CD4-positive, alpha-beta T cell treated with Interleukin-12 subunit alpha and Interleukin-12 subunit beta, for 1 hour (primary cell): ENCODE measurements at regions not wholly inside any gene's neighbourhood (a gene's known extent, or its start where the extent isn't known, plus 50 kb on each side); places are given as distances from the start of the nearest gene placed in this dataset.
"Not testable (repeated sequence)": the region's sequence is repeated elsewhere in the genome, so short reads cannot be mapped to it uniquely, and the experiment has no call there.

Source experiments
- DNase-seq: peaks from one replicate; pipeline ENCODE4 v3.0.0-alpha.2; 2020

DNA sequence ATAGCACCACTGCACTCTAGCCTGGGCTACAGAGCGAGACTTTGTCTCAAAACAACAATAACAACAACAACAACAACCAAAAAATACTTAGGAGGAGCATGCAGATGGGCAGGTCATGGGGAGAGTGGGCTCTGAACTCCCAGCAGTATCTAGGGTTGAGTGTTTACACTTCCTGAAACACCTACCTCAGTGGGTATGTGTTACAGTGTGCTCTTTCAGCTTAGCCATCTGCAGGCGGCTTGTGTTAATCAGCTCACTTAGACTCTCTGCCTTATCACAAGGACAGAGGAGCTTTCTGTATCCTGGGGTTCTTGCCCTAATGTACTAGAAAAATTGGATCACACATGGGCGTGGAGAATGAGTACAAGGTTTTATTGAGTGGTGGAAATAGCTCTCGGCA lies 340.2 kb downstream of the KIF20B start:
- DNase-seq, result no peak

DNA sequence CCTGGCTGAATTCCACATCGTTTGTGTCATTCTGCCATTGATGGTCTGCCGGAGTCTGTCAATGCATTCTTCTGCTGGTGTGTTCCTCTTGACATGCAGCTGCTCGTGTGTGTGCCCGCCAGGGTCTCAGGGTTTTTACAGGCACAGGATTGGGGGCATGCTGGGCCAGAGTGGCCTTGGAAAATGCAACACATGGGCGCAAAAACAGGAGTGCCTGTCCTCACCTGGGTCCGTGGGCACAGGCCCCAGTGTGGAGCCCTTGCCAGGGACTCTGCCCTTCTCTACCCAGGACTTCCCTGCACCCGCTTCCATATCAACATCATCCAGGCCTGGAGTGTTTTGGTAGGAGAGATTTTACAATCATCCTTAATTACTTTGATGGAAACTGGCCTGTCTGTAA lies 340.7 kb downstream of the KIF20B start:
- DNase-seq, result no peak

DNA sequence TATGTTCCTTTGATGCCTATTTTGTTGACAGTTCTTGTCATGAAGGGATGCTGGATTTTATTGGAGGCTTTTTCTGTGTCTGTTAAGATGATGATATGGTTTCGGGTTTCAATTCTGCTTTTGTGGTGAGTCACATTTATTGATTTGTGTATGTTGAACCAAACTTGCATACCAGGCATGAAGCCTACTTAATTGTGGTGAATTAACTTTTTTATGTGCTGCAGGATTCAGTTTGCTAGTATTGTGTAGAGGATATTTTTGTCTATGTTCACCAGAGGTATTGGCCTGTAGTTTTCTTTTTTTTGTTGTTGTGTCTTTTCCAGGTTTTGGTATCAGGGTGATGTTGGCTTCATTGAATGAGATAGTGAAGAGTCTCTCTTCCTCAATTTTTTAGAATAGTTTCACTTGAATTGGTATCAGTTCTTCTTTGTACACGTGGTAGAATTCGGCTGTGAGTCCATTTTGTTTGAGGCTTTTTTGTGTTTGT lies 345.9 kb downstream of the KIF20B start:
- no peak for DNase-seq

DNA sequence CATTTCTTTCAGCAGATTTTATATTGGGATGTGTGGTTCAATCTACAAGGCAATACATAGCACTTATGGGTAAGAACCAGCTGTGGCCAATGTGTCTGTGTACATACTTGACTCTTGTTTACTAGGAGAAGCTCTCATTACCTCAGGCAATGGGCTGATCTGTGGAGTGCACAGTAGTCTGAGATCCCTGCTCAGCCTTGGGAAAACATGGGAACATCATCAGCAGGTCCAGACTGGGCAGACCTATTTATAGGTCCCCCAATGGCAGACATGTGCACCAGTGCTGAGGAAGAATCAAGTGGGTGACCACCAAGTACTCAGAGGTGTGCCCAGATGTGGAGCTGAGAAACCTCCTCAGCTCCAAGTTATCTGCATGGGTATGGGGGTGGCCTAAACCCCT lies 349.7 kb downstream of the KIF20B start:
- DNase-seq, result no peak

DNA sequence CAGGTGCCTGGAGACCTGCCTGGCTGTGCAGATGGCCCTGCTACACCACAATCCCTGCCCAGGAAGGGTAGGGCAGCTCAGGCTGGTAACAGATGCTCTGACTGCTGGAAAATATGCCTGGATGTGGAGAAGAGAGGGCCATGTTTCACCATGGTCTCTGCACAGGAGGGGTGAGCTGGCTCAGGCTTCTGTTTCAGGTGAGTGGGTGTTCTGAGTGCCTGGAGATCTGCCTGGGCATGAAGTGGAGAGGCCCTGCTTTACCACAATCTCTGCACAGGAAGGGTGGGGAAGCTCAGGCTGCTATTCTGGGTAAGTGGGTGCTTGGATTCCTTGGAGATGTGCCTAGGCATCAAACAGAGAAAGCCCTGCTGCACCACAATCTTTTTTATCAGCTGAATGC lies 350.1 kb downstream of the KIF20B start:
- no peak for DNase-seq

DNA sequence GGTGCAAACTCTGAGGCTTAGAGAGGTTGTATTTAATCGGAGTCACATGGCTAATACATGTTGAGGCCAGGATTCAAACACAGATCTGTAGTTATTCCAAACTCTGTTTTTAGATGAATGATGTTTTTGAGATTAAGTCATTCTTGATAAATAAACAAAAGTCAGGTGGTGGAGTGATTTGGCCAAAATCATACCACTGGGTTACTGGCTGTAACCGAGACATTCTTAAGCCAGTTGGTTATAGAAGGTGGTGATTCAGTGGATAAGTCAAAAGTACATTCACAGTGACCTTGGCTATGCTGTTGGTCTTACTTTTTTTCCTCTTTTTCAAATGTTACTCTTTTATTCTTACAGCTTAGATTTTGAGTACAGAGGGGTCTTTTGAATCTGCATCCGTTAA lies 361.4 kb downstream of the KIF20B start:
- DNase-seq, result no peak

DNA sequence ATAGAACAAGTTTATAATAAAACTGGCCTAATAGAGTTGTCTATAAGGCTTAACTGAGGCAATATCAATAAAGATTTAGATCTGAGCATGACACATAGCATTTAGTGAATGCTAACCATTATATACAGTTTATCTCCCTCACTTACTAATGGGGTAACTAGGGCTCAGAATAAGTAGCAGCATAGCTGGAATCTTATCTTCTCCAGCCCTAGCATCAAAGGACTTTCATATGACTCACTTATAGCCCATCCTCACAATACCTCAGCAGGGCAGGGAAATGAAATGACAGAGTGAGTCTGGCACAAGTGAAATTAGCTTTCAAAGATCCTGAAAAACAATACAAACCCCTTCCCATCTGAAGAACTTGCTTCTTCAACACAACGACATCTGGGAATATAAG lies 362.9 kb downstream of the KIF20B start:
- no peak for DNase-seq

DNA sequence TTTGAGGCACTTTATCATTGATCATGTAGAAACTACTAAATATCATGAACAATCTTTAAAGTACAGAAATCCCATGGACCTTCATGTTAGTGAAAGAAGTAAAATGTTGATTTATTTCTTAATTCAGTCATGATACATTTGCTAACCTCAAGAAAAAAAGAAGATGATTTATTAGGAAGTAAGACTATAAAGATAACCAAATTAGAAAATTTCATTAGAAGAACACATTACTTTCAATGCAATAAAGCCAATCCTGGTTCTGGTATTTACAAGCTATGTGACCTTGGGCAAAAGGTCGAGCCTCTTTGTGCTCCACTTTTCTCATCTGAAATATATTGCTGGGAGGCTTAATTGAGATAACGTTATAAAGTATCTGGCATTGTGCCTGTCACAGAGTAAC lies 365.0 kb downstream of the KIF20B start:
- DNase-seq, result no peak

DNA sequence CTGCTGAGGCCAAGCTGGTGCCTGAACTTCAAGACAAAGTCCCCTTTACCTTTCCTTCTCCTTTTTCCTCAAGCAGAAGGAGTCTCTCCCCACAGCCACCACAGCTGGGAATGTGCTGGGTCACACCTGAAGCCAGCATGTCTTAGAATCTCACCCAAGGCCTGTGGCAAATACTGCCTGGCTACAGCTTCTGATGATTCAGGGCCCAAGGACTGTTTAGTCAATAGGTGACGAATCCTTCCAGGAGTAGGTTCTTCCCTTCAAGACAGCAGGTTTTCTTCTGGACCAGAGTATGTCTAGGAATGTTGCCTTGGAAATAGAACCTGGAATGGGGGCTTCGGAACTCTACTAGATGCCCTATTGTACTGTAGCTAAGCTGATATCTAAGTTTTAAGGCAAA lies 374.6 kb downstream of the KIF20B start:
- no peak for DNase-seq

DNA sequence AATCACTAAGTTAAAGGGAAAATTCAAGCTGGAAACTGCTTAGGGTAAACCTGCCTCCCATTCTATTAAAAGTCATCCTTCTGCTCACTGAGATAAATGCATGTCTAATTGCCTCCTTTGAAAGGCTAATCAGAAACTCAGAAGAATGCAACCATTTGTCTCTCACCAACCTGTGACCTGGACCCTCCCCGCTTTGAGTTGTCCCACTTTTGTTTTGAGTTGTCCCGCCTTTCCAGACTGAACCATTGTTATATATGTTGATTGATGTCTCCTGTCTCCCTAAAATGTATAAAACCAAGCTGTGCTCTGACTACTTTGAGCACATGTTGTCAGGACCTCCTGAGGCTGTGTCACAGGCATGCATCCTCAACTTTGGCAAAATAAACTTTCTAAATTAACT lies 378.4 kb downstream of the KIF20B start:
- DNase-seq, result no peak

DNA sequence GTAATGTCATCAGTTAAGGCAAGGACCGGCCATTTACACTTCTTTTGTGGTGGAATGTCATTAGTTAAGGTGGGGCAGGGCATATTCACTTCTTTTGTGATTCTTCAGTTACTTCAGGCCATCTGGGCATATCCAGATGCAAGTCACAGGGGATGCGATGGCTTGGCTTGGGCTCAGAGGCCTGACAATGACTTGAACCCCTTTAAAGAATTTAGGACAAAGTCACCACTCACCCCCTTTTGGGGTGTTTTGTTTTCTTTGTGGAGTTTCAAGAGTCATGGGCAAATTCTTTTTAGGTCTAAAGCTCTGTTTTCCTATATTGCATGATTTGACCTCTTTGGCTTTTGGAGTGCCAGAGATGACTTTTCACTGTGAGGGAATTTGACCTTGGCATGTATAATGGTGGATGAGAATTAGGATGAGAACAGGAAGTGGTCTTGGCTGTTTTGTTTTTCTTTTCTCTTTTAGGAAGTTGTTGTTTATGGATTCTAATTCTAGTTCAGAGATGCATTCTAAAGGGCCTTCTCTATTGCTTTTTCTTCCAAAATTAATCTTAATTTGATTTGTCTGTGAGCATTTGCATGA lies 385.3 kb downstream of the KIF20B start:
- not testable (repeated sequence) for DNase-seq

DNA sequence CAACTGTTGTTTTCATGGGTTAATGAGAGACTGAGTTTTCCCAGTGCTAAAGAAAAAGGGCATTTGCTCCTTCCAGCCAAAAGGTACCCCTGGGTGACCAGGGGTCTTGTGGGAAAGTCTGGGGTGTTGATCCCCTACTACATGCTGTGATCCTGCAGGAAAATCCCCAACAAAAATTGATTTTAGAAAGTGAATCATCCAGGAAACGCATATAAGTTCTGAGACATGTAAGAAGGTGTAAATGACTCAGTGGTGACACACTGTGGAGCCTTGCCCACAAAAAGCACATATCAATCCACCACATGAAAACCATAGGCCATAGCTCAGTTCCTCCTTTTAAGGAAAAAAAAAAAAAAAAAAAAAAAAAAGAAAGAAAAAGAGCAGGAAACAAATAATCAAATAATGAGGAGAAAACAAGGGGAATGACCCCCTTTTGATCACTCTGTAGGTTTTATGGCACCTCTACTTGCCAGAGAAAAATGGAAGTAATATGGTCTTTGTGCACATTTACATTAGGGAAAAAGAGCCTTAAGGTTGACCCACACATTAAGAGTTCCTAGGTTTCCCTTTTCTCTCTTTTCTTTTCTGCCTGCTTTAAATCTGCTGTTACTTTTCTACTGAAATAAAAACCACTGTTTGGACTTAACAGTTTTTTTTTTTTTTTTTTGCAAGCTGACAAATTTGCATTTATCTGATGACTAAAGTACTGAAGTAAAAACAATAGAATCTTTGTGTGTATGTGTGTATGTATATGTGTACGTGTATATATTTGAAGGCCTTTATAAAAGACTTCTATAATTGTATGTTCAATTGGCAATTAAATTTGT lies 386.0 kb downstream of the KIF20B start:
- DNase-seq, result no peak

DNA sequence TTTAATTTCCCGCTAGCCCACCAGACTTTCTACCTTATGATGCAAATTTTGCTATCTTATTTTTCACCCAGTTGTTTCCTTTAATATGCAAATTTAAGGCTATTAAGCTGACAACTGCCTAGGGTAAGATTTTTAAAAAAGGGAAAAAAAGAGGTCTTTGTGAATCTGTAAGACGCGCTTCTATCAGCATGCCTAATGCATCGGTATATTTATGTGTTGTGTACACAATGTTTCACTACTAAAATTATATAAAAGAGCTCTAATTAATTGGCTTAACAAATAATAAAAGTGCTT lies 386.6 kb downstream of the KIF20B start:
- no peak for DNase-seq

DNA sequence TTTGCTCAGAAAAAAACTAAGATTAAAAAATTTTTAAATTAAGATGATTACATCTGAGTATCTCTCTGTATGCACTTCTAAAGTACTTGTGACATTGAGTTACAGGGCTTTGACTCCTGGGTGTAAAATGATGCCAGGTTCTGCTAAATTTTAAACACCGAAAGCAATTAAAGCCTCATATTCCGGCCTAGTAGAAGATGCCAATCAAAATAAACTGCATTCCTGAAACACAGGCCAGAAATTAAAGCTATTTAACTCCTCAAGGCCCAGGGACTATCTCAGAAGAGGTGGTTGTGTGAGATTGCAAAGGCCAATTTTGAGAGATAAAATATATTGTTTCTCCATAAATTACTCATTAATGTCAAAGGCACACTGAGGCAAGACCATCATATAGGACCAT lies 388.3 kb downstream of the KIF20B start:
- no peak for DNase-seq

DNA sequence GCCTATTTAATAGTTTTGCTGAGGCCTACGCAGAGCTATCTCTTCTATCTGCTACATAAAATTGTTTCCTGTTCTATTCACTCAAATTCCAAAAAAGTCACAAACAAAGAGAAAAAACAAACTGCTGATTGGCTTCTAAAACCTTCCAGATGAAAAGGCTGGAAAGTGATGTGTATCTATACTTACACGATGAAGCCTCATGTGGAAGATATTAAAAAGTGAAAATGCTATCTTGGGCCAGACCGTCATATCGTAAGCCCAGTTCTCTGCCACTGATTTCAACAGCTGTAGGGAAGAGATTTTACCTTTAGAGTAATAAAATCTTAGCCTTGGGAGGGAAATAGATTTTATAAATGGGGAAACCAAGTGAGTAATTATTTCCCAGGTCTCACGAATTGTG lies 394.8 kb downstream of the KIF20B start:
- DNase-seq, result no peak

DNA sequence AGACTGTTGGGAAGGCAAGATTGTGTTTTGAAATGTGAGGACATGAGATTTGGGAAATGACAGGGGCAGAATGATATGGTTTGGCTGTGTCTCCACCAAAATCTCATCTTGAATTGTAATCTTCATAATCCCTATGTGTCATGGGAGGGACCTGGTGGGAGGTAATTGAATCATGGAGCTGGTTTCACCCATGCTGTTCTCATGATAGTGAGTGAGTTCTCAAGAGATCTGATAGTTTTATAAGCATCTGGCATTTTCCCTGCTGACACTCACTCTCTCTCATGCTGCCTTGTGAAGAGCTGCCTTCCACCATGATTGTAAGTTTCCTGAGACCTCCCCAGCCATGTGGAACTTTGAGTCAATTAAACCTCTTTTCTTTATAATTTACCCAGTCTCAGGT lies 406.2 kb downstream of the KIF20B start:
- not testable (repeated sequence) for DNase-seq

DNA sequence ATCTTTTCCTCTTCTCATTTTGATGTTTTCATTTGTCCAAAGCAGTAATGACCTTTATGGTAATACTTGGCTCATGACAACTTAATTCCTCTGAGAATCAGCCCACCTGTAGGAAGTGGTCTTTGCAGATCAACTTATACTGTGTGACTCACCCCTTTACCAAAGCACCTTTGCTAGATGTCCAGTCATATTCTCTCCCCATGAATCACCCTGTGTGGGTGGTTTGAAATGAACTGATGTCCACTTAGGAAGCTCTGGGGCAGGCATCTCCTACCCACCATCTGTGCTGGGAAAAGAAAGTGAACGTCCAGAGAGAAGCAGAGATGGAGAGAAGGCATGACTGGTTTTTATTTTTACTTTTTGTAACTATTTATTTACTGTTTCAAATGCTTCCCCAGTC lies 410.3 kb downstream of the KIF20B start:
- DNase-seq, result no peak

DNA sequence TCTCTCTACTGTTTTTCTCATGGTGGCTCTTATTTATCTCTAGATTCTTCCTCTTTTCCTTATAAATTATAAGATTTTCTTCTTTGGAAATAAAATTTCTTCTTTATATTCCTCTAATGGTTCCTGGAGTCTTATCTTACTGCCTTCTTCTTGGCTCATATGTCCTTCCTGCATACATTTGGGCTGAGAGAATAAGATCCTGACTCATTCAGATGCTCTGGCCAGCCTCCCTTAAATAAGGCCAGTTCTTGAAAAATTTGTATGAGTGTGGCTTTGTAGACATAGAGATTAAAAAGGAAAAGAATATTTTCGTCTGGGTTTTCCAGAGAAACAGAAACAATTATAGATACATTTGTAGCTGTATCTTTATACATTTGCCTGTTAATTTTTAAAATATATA lies 411.3 kb downstream of the KIF20B start:
- no peak for DNase-seq

DNA sequence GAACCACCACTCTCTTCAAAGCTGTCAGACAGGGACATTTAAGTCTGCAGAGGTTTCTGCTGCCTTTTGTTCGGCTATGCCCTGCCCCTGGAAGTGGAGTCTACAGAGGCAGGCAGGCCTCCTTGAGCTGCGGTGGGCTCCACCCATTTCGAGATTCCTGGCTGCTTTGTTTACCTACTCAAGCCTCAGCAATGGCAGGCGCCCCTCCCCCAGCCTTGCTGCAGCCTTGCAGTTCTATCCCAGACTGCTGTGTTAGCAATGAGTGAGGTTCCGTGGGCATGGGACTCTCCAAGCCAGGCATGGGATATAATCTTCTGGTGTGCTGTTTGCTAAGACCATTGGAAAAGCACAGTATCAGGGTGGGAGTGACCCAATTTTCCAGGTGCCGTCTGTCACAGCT lies 417.2 kb downstream of the KIF20B start:
- not testable (repeated sequence) for DNase-seq

DNA sequence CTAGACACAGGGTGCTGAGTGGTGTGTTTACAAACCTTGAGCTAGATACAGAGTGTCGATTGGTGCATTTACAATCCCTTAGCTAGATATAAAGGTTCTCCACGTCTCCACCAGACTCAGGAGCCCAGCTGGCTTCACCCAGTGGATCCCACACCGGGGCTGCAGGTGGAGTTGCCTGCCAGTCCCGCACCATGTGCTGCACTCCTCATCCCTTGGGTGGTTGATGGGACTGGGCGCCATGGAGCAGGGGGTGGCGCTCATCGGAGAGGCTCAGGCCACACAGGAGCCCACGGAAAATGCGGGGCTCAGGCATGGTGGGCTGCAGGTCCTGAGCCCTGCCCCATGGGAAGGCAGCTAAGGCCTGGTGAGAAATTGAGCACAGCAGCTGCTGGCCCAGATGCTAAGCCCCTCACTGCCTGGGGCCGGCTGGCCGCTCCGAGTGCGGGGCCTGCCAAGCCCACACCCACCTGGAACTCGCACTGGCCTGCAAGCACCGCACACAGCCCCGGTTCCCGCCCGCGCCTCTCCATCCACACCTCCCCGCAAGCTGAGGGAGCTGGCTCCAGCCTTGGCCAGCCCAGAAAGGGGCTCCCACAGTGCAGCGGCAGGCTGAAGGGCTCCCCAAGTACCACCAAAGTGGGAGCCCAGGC lies 418.4 kb downstream of the KIF20B start:
- DNase-seq, result not testable (repeated sequence)

DNA sequence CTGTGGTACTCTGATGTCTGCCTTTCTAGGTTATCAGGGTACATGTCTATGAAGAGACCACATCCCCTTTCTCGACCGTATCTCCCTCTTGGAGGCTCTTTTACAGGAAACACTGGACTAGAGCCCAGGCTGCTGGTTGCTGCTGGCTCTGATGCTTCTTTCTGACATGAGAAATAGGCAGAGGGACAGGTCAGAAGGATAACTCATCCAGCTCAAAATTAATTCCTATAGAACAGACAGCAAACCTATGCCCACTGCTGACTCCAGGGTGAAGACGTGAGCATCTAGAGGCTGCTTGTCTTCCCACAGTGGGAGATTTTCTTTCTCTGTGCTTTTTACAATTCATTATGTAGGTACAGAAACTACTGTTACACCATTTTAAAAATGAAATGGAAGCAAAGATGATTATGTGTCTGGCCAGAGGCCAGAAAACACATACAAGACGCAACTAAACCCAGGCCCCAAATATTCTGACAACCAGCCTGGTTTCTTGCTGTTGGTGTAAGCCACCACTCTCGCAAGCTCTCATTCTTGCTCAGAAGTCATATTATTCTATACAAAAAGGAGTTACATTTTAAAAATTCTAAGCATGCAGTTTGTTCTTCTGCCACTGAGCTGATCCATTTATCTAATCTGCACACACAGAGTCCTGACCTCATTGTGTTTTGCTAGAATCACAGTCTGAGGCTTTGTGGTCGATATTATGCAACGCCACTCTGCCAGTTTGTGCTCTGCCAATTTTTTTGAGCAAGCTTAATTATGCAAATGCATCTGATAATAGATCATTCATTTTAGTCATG lies 424.3 kb downstream of the KIF20B start:
- DNase-seq, result no peak

DNA sequence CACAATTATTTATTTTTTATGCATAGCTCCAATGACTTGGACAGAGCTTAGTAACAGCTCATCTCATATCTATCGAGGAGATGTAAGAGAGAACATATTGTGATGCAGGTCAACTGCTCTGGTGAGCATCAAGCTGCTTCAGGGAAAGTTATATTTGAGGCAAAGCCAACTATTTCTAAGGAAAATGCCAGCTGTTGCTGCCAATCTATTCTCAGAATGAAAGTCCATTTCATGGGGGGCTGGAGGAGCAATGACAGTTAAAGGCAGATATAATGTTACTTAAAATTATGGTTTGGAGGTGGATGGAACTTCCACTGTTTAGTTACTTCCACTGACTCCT lies 424.8 kb downstream of the KIF20B start:
- no peak for DNase-seq

DNA sequence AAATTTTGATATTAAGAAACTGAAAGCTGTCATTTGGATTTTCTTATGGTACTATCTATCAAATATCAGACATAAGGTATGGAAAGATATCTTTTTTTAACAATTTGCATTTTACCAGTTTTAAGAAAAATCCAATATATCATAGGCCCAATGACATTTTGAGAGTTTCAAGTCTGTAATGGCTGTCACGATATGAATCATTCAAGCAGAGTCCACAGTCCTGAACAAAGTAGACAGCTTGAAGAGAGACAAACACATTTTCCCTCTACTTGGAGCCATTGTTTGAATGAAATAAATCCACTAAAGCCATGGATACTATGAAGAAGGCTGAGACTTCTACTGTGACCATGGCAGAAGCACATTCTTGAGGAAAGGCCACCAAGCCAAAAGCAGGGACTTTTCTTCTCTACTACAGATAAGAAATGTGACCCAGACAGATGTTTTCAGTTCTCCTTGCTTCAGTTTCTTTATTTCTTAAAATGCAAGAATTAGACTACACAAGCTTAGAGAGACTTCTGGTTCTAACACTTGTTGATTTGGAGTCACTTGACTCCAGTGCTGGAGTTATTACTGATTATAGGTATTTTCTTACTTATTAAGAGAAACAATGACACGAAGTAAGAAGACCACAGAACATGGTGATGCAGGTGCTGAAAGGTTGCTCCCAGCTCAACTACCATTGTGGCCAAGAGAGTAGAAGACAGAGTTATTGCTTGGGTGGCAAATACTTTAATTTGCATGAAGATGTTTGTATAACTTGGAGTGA lies 429.1 kb downstream of the KIF20B start:
- no peak for DNase-seq
